HepG2 (cell line): ENCODE measurements at regions not wholly inside any gene's neighbourhood (a gene's known extent, or its start where the extent isn't known, plus 50 kb on each side); places are given as distances from the start of the nearest gene placed in this dataset.

Experiments
- CAMTA2 ChIP-seq: sonication (generic); formaldehyde crosslinking; IDR thresholded peaks from 2 replicates; pipeline ENCODE4 v1.4.0; 2020; ENCODE audit warnings: mild to moderate bottlenecking, missing genetic modification reagents, borderline replicate concordance
- MAF1 ChIP-seq: sonication (generic); formaldehyde crosslinking; IDR thresholded peaks from 2 replicates; pipeline ENCODE4 v1.5.0; 2020; ENCODE audit warnings: missing genetic modification reagents, borderline replicate concordance
- MTA3 ChIP-seq: sonication (generic); formaldehyde crosslinking; IDR thresholded peaks from 2 replicates; pipeline ENCODE4 v1.4.0; 2020; ENCODE audit warnings: missing genetic modification reagents
- TF ChIP-seq, protein P1 (sequence below): sonication (generic); formaldehyde crosslinking; IDR thresholded peaks from 2 replicates; pipeline ENCODE4 v1.4.0; 2020; ENCODE audit warnings: missing genetic modification reagents
- TF ChIP-seq, protein P2 (sequence below): sonication (generic); formaldehyde crosslinking; IDR thresholded peaks from 2 replicates; pipeline ENCODE4 v1.4.0; 2020; ENCODE audit warnings: missing genetic modification reagents

GRCh38 chr18:75797046-75797445 lies 369.5 kb upstream of the SMIM21 start:
- TF ChIP-seq, protein P1, sequence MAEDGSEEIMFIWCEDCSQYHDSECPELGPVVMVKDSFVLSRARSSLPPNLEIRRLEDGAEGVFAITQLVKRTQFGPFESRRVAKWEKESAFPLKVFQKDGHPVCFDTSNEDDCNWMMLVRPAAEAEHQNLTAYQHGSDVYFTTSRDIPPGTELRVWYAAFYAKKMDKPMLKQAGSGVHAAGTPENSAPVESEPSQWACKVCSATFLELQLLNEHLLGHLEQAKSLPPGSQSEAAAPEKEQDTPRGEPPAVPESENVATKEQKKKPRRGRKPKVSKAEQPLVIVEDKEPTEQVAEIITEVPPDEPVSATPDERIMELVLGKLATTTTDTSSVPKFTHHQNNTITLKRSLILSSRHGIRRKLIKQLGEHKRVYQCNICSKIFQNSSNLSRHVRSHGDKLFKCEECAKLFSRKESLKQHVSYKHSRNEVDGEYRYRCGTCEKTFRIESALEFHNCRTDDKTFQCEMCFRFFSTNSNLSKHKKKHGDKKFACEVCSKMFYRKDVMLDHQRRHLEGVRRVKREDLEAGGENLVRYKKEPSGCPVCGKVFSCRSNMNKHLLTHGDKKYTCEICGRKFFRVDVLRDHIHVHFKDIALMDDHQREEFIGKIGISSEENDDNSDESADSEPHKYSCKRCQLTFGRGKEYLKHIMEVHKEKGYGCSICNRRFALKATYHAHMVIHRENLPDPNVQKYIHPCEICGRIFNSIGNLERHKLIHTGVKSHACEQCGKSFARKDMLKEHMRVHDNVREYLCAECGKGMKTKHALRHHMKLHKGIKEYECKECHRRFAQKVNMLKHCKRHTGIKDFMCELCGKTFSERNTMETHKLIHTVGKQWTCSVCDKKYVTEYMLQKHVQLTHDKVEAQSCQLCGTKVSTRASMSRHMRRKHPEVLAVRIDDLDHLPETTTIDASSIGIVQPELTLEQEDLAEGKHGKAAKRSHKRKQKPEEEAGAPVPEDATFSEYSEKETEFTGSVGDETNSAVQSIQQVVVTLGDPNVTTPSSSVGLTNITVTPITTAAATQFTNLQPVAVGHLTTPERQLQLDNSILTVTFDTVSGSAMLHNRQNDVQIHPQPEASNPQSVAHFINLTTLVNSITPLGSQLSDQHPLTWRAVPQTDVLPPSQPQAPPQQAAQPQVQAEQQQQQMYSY (CRISPR knock-in tag): no peak
- no peak for TF ChIP-seq CAMTA2 (CRISPR knock-in tag)
- no peak for TF ChIP-seq MAF1 (CRISPR knock-in tag)
- TF ChIP-seq, protein P2, sequence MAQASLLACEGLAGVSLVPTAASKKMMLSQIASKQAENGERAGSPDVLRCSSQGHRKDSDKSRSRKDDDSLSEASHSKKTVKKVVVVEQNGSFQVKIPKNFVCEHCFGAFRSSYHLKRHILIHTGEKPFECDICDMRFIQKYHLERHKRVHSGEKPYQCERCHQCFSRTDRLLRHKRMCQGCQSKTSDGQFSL (CRISPR knock-in tag): no peak
- no peak for TF ChIP-seq MTA3 (CRISPR knock-in tag)
